CD4-positive, alpha-beta T cell (primary cell): ENCODE measurements at regions not wholly inside any gene's neighbourhood (a gene's known extent, or its start where the extent isn't known, plus 50 kb on each side); places are given as distances from the start of the nearest gene placed in this dataset.

Experiments used
- ATAC-seq: fragments of 200-7000 bp; cut with Tn5 transposase; one replicate; pipeline ENCODE4 v1.10.0; 2022; ENCODE audit warnings: mild to moderate bottlenecking; ENCODE audit not compliant: poor library complexity
- CTCF ChIA-PET: fragments of 350-600 bp; sonication (Branson Sonifier 250); formaldehyde crosslinking; loops from one replicate; lab custom pipeline; 2021; ENCODE audit warnings: antibody characterized with exemption, inconsistent platforms; lab: Charles Lee
- POLR2A ChIA-PET: fragments of 350-600 bp; sonication (Branson Sonifier 250); formaldehyde crosslinking; loops from one replicate; lab custom pipeline; 2021; ENCODE audit warnings: antibody characterized with exemption, inconsistent platforms; lab: Charles Lee
- DNase-seq, 14 experiments: peaks; one replicate each; pipeline ENCODE4 v3.0.0-alpha.2; 2013 to 2020; ENCODE audit warnings: mixed read lengths in 2 of 14
- H3K27ac ChIP-seq, 2 donors: one replicate each; pipeline versions ENCODE4 v1.5.1 to v1.7.0; 2013; ENCODE audit warnings: low read length in 2 of 2, low read depth in 1 of 2, mild to moderate bottlenecking in 1 of 2
- H3K27me3 ChIP-seq, 2 experiments: 1 replicate in 1 of 2; 2 replicates in 1 of 2; pipeline versions ENCODE4 v1.6.1 to v1.7.0; 2013; ENCODE audit warnings: low read length in 2 of 2, control low read depth in 1 of 2, mild to moderate bottlenecking in 1 of 2, moderate library complexity in 1 of 2; ENCODE audit not compliant: insufficient read depth in 2 of 2, control insufficient read depth in 1 of 2
- H3K36me3 ChIP-seq: one replicate; pipeline ENCODE4 v1.6.1; 2013; ENCODE audit warnings: low read length, control low read depth; ENCODE audit not compliant: insufficient read depth
- H3K4me1 ChIP-seq: one replicate; pipeline ENCODE4 v1.6.1; 2013; ENCODE audit warnings: low read length, control low read depth; ENCODE audit not compliant: insufficient read depth
- H3K4me3 ChIP-seq: one replicate; pipeline ENCODE4 v1.5.1; 2013; ENCODE audit warnings: mild to moderate bottlenecking, low read length, moderate library complexity
- H3K9me3 ChIP-seq, 2 experiments: 1 replicate in 1 of 2; 2 replicates in 1 of 2; pipeline versions ENCODE4 v1.6.1 to v1.7.0; 2013; ENCODE audit warnings: low read length in 2 of 2, mild to moderate bottlenecking in 2 of 2, control low read depth in 1 of 2, moderate library complexity in 1 of 2; ENCODE audit not compliant: control insufficient read depth in 1 of 2, insufficient read depth in 1 of 2
- H3K27ac Mint-ChIP-seq: one replicate; pipeline ENCODE4 v1.8.0; 2020; ENCODE audit warnings: mixed read lengths
- H3K27me3 Mint-ChIP-seq: one replicate; pipeline ENCODE4 v1.8.0; 2021; ENCODE audit warnings: mixed read lengths
- H3K36me3 Mint-ChIP-seq: one replicate; pipeline ENCODE4 v1.8.0; 2021; ENCODE audit warnings: low read depth, mixed read lengths
- H3K4me1 Mint-ChIP-seq: one replicate; pipeline ENCODE4 v1.8.0; 2021; ENCODE audit warnings: low read depth, mixed read lengths
- H3K4me3 Mint-ChIP-seq: one replicate; pipeline ENCODE4 v1.8.0; 2020; ENCODE audit warnings: mild to moderate bottlenecking, mixed read lengths
- H3K9me3 Mint-ChIP-seq: one replicate; pipeline ENCODE4 v1.8.0; 2020; ENCODE audit warnings: mixed read lengths
- CTCF ChIP-seq: fragments of 200-600 bp; IDR thresholded peaks from one replicate; pipeline ENCODE4 v1.8.0; 2022; ENCODE audit warnings: antibody characterized with exemption, mild to moderate bottlenecking
- intact Hi-C, 2 experiments: fragments of 100-400 bp; cut with DNase I in 1 of 2; cut with micrococcal nuclease in 1 of 2; formaldehyde crosslinking; loops; one replicate each; pipeline versions ENCODE4 v1.15.1 to v1.9.0; 2023 to 2025; cut with DNase I, micrococcal nuclease

- DNase-seq = no peak
- H3K36me3 ChIP-seq = no peaks in the 10 kb centered on the region
- Mint-ChIP-seq H3K9me3 (no peaks in the 10 kb centered on the region), H3K36me3 (no peaks in the 10 kb centered on the region), H3K27me3 (no peaks in the 10 kb centered on the region), H3K4me1 (peaks cover 45% of the 10 kb centered on the region), H3K4me3 (no peak overlapping the region), H3K27ac (no peak overlapping the region)
- H3K27me3 ChIP-seq = peaks cover 0 to 2% of the 10 kb centered on the region in 2 experiments
- ChIA-PET POLR2A (interaction anchor here (1.5 kb wide), 1 partner anchor 12 kb away, joined by 3 read pairs; no protein-coding TSS in a partner anchor), CTCF (no interaction called here)
- H3K4me1 ChIP-seq = no peaks in the 10 kb centered on the region
- ATAC-seq = no peak
- TF ChIP-seq CTCF = no peak
- intact Hi-C loops = no loop called here
- H3K27ac ChIP-seq = no peak overlapping the region
- H3K4me3 ChIP-seq = no peak overlapping the region
- H3K9me3 ChIP-seq = no peaks in the 10 kb centered on the region
Observed at GRCh38 chr2:207227749-207228145, 62.0 kb upstream of the KLF7 start.

GRCh38 chr2:207228402-207228801 is 62.7 kb upstream of the KLF7 start:
- no peak for DNase-seq
- Mint-ChIP-seq H3K27ac (no peak overlapping the region), H3K4me3 (no peak overlapping the region), H3K9me3 (no peaks in the 10 kb centered on the region), H3K36me3 (no peaks in the 10 kb centered on the region), H3K27me3 (no peaks in the 10 kb centered on the region), H3K4me1 (peaks cover 45% of the 10 kb centered on the region)
- CTCF ChIA-PET = interaction anchor here (0.6 kb wide), 1 partner anchor 727 kb away, joined by 3 read pairs; no protein-coding TSS in a partner anchor
- H3K4me1 ChIP-seq = no peaks in the 10 kb centered on the region
- no peak overlapping the region for H3K4me3 ChIP-seq
- no peak overlapping the region for H3K27ac ChIP-seq
- H3K27me3 ChIP-seq = peaks cover 0 to 2% of the 10 kb centered on the region in 2 experiments
- no peaks in the 10 kb centered on the region for H3K36me3 ChIP-seq
- POLR2A ChIA-PET = interaction anchor here (1.5 kb wide), 1 partner anchor 11 kb away, joined by 3 read pairs; no protein-coding TSS in a partner anchor
- no peak for TF ChIP-seq CTCF
- no peak for ATAC-seq
- no peaks in the 10 kb centered on the region for H3K9me3 ChIP-seq
- intact Hi-C loops = no loop called here

GRCh38 chr2:207229161-207229560 is 63.4 kb upstream of the KLF7 start:
- Mint-ChIP-seq H3K9me3 (no peaks in the 10 kb centered on the region), H3K36me3 (no peaks in the 10 kb centered on the region), H3K27me3 (no peaks in the 10 kb centered on the region), H3K4me1 (peaks cover 44% of the 10 kb centered on the region), H3K27ac (no peak overlapping the region), H3K4me3 (no peak overlapping the region)
- intact Hi-C loops = no loop called here
- Histone ChIP-seq H3K4me1 (no peaks in the 10 kb centered on the region), H3K36me3 (no peaks in the 10 kb centered on the region), H3K27ac (no peak overlapping the region), H3K9me3 (no peaks in the 10 kb centered on the region), H3K27me3 (peaks cover 0 to 2% of the 10 kb centered on the region in 2 experiments), H3K4me3 (no peak overlapping the region)
- no peak for DNase-seq
- ChIA-PET CTCF (interaction anchor here (0.6 kb wide), 1 partner anchor 728 kb away, joined by 3 read pairs; no protein-coding TSS in a partner anchor), POLR2A (interaction anchor here (1.5 kb wide), 1 partner anchor 11 kb away, joined by 3 read pairs; no protein-coding TSS in a partner anchor)
- TF ChIP-seq CTCF = no peak
- ATAC-seq = no peak
